NCI-H146 (cell line): ENCODE measurements at regions not wholly inside any gene's neighbourhood (a gene's known extent, or its start where the extent isn't known, plus 50 kb on each side); places are given as distances from the start of the nearest gene placed in this dataset.

Experiments
- DNase-seq: peaks from one replicate; lab custom pipeline; 2025; lab: John Stamatoyannopoulos, UW

GRCh38 chr2:238701341-238702206 lies 146.3 kb upstream of the TWIST2 start:
- DNase-seq: no peak

DNA sequence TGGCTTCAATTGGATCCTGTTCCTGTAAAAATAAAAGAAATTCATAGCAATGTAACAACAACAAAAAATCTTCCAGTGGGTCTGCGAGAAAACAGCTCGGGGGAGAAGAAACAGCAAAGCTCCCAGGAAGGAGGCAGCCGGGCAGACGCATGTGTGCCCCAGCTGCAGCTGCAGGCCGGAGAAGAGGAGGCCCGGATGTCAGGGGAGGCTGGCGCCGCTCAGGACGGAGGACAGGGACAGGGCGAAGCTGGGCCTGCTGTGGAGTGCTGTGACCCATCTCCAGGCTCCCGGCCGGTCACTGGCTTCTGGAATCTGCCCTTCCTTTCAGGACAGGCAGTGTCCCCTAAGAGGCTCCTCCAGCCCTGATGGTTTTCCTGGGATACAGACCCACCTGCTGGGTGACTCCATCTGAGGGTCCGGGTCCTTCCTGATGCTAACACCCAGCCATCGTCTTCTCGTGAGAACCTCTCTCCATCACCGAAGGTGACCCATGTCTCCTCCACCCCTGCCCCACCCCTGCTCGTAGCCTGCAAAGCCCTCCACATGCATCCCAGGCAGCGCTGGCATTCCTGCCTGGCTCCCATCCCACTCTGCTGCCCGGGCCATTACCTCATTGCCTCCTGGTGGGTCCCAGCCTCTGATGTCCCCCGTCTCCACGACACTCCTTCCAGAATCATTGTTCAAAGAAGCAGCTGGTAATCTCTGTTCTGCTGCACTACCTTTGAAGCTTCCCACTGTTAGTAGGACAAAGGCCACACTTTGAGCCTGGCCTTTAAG lies 145.4 kb upstream of the TWIST2 start:
- no peak for DNase-seq

GRCh38 chr2:238703053-238703415 lies 144.9 kb upstream of the TWIST2 start:
- DNase-seq: no peak

DNA sequence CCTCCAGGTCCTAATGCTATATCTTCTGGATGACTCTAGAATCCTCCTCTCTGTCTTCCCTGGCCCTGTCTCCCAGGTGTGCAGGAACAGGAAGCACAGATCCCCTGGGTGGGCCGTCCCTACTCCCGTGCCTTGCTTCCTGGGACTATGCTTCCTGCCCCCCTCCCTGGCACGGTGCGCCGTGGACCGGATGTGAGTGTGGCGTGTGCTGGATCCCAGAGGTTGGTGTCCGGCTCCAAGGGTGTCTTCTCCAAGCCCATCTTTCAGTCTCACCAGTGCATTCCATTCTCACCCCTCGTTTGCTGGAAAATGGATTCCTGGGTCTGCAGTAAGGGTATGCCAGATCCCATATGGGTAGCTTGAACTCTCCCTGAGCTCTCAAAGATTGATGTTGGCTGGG lies 144.4 kb upstream of the TWIST2 start:
- no peak for DNase-seq

DNA sequence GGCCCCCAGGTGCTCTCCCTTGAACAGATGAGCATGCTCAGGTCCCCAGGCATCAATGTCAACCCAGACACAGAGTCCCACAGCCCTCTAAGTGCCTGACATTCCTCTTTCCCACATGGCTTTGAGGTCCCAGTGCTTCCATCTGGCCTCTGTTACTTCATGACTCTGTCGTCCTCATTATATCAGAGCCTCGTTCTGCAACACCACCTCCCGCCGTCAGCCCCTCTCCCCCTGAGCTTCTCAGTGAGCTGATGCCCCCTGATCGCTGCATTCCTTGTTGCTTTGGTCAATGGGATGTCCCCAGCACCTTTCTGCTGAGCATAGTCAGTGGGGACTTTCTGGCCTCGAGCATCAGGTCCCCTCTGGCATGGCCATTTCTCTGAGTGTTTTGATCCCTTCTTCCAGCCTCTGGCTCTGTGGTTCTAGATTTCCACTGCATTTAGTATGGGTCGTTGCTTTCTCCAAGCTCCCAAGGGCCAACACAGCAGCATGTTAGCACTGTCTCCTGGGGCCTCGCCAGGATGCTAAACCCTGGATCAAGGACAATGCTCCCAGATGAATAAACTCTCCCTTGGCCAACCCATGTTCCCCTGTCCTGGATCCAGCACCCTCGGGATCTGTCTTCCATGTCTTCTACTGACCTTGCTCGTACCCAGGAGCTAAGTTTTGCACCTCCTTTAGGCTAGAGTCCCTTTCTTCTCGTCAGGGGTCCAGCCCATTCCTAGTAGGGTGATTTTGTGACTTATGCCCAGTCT lies 143.2 kb upstream of the TWIST2 start:
- DNase-seq: no peak

DNA sequence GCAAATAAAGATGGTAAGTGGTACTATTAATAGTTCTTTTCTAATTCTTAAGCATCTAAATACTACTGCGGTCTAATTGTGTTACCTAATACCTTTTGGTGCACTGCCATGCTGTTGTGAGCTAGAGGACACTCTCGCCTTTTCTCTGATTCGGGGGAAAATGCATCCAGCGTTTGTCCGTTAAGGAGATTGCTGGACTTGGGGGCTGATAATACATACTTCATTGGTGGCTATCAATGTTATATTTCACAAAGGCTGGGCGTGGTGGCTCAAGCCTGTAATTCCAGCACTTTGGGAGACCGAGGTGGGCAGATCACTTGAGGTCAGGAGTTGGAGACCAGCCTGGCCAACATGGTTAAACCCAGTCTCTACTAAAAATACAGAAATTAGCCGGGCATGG lies 141.7 kb upstream of the TWIST2 start:
- DNase-seq: no peak

- no peak for DNase-seq
Observed at GRCh38 chr2:238706673-238707072, 141.2 kb upstream of the TWIST2 start.

- no peak for DNase-seq
Observed at GRCh38 chr2:238709325-238710025, 138.4 kb upstream of the TWIST2 start.

- DNase-seq: no peak
Observed at GRCh38 chr2:238710032-238710735, 137.7 kb upstream of the TWIST2 start.

- DNase-seq: no peak
Observed at GRCh38 chr2:238710787-238711186, 137.1 kb upstream of the TWIST2 start.

DNA sequence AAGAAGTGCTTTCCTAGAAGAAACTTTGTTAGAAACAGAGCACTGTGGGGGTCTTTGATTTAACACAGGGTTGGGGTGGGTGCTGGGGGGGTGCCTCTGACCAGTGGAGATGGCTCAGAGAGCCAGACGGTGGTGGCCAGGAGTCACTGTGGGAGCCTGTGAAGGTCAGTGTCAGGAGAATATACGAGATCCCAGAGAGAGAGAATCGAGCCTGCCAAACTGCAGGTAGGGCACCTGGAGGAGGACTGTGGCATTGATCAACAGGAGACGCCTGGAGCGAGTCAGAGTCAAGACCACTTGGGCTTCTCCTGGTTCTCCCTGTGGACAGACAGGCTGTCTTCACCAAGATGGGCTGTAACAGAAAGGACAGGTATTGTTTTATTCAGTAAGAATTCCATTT lies 136.5 kb upstream of the TWIST2 start:
- no peak for DNase-seq

- DNase-seq: no peak
Observed at GRCh38 chr2:238712011-238712410, 135.9 kb upstream of the TWIST2 start.

GRCh38 chr2:238713198-238713826 lies 134.6 kb upstream of the TWIST2 start:
- no peak for DNase-seq

DNA sequence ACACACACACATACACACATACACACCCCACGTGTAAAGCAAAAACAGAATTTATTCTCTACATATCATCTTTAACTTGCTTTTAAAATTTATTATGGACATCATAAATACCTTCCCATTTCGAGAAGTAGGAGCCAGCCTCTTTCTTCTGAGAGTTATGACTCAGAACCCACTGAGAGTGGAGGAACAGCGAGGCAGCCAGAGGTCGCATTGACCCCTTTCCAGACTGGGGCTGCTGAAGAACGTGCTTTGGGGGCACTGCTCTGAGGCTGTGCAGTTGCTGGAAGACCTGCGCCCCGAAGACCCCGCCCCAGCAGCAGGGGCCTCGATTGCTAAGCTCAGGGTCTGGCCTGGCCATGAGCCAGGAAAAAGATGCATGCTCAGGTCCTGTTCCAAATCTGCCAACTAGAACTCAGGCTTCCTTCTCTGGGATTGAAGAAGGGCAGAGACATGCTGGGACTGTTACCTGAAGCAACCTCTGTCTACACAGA lies 133.8 kb upstream of the TWIST2 start:
- no peak for DNase-seq

DNA sequence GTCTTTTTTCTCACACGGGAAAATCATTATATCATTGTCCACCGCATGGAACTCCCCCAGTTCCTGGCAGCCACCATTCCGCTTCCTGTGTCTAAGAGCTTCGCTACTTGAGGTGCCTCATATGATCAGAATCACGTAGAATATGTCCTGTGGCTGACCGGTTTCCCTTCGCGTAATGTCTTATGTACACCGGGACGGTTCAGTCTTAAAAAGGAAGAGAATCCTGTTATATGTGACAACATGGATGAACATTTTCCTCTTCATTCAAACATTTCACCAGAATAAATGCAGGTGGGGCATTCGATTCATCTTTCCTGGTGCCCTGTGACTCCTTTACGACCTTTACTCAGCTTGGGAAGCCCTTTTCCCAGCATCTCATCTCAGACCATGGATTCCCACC lies 131.7 kb upstream of the TWIST2 start:
- DNase-seq: no peak

DNA sequence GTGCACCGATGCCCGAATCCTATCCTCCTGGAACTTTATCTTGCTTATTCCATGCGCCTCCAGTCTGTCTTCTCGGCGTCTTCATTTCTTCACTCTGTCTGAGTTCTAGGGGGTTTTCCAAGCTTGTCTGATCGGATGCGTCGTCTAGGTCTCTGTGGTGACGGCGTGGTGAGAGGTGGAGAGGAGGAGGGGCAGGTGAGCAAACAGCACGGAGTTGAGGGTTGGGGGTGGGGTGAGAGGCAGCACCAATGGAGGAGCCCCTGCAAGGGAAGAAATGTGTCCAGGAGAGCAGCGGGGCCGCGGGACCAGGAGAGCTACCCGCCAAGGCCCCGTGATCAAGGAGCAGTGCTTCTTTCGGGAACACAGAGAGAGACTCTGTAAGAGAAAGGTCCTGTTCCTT lies 131.3 kb upstream of the TWIST2 start:
- DNase-seq: no peak

DNA sequence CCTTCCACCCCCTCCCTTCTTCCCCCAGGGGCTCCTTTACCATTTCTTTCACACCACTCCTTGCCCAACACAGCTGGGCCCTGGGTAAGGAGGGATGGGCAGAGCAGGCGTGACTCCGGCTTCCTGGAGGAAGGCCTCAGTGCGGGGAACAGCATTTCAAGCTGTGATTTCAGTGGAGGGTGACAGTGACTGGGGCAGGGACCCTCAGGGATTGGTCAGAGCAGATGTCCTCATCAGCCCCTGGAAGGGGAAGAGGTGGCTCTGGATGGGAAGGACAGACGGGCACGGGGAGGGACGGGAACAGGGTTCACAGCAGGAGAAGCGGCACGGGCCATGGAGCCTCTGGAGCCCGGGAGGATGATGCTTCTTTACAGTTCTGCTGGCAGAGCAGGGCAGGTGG lies 130.8 kb upstream of the TWIST2 start:
- DNase-seq: no peak

DNA sequence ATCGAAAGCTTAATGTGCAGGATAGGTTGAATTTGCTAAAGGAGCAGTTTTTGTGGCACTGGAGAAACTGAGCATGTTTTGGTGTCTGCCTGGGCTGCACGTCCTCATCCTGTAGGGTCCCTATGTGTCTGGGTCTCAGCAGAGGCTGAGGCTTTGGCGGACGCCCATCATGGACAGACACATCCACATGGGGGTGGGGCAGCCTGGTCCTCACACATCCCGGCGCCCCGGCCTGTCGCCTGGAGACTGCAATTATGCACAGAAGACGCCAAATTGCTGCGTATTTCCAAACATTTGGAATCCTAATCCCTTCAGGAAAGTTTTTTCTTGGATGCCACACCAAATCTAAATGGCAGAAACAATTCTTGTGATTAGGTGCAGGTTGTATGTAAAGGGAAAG lies 128.2 kb upstream of the TWIST2 start:
- no peak for DNase-seq

DNA sequence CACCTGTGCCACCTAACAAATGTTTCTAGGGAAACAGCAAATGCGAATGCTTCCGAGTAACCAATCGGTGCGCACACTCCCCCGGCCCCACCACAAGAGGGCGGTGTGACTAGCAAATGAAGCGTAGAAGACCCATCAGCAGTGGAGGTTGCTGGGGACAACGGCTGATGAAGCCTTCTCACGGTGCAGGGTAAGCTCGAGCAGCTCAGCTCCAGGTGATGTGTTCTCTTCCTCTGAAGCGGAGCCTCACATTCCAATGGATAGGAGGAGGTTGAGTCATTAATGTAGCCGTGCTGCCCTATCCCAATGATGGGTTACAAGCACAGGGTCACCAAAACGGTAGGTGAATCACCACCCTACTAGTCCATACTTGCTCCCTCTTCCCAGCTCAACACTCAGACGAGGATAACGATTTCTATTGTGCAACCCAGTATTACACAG lies 127.6 kb upstream of the TWIST2 start:
- DNase-seq: no peak

GRCh38 chr2:238722181-238722580 lies 125.7 kb upstream of the TWIST2 start:
- no peak for DNase-seq

DNA sequence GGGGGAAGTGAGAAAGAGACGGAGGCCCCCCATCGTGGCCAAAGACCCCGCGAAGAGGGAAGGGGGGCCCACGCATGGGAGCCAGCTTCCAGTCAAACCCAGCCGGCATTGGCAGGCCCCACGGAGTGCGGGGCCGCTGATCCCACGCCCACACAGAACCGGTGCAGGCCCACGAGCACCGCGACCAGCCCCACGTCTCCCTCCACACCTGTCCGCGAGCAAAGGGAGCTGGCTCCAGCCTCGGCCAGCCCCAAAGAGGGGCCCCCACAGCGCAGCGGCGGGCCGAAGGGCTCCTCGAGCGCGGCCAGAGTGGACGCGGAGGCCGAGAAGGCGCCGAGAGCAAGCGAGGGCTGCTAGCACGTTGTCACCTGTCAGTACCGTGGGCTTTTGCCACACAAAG lies 125.0 kb upstream of the TWIST2 start:
- DNase-seq: no peak
